GM19395 (cell line): ENCODE measurements at regions not wholly inside any gene's neighbourhood (a gene's known extent, or its start where the extent isn't known, plus 50 kb on each side); places are given as distances from the start of the nearest gene placed in this dataset.

Experiments
- ATAC-seq: cut with Tn5 transposase; IDR thresholded peaks from one replicate; pipeline ENCODE4 v1.9.1; 2021; ENCODE audit warnings: mild to moderate bottlenecking, moderate library complexity; ENCODE audit not compliant: unreplicated experiment

- ATAC-seq, result no peak
Measured at GRCh38 chr21:16169102-16169511, 439.3 kb downstream of the USP25 start.

GRCh38 chr21:16169779-16170178 is 440.0 kb downstream of the USP25 start:
- no peak for ATAC-seq

GRCh38 chr21:16176570-16176969 is 446.8 kb downstream of the USP25 start:
- ATAC-seq, result no peak

GRCh38 chr21:16177532-16177931 is 447.8 kb downstream of the USP25 start:
- no peak for ATAC-seq

- no peak for ATAC-seq
Measured at GRCh38 chr21:16179773-16180172, 450.0 kb downstream of the USP25 start.

DNA sequence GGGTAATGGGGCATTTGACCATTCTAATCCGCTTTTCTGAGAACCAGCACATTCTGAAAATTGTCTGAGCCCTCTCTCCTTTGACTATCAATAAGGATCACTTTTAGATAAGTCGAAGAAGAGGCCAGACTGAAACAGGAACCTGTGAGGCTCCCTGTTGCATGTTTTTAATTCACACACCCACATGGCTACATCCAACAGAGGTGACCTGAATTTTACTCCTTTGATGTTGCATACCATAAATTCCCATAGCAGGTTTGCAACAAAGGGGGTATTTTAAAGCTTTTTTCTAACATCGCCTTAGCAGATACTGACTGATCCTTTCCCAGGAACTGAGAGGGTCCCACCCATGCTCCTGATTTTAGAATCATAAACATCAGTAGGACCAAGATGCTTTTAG is 450.8 kb downstream of the USP25 start:
- no peak for ATAC-seq

- ATAC-seq, result no peak
Measured at GRCh38 chr21:16181018-16181417, 451.2 kb downstream of the USP25 start.

DNA sequence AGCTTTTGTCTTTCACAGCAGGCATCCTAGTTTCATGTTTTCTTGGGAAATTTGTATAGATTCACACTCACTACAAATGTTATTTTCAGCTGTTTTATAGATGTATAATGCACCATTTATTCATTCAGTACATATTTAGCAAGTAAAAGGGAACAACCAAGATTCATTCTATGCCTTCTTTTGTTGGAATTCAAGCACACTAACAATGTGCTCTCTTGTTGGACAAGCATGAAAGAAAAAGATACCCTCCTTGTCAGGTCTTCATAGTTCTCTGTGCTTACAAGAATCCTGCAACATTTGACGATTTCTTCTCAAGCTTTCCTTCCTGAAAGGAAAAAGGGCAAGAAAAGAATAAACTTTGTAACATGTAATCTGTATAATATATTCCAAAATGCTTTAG is 456.0 kb downstream of the USP25 start:
- ATAC-seq, result no peak

DNA sequence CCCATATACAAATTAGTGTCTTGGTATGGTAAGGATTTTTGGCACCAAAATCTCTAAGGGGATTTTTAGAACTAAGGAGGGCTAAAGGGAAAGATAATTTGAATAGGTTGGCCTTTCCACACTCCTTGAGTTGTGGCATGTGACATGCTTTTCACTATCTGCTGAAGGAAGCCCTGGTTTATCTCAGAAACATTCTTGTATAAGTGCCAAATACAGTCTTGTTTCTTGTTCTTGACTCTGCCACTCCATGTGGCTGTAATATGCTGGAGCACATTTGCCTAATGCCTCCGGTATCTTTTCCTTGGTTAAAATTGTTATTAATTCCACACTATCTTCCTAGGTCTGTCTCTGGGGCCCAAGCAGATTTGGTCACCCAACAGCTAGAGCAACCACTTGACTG is 457.0 kb downstream of the USP25 start:
- no peak for ATAC-seq

GRCh38 chr21:16187603-16188301 is 458.0 kb downstream of the USP25 start:
- ATAC-seq, result no peak

GRCh38 chr21:16192902-16193301 is 463.1 kb downstream of the USP25 start:
- no peak for ATAC-seq

DNA sequence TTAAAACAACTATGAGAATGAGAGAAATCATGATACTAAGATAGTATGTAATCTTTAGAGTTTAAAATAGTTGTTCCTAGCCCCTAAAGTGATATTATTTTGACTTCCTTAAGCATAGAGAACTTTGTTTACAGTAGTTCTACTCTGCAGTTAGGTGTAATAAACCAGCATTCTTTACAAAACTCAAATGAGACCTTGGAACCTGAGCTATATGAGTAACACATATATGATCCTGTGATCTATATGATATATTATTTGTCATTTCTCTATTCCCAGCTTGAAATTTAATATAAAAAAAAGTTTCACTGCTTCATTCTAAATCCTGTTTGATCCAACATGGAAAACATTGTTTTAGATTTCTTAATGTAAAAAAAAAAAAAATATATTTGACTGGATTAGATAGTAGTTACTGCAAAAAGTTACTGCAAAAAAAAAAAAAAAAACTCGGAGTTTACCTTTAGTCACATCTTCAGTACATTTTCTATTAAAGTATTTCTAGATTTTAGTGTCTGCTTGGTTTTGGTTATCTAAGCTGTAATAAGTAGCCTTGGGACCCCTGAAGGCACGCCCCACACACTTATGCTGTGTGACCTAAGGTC is 463.8 kb downstream of the USP25 start:
- ATAC-seq, result no peak

GRCh38 chr21:16194095-16194787 is 464.5 kb downstream of the USP25 start:
- ATAC-seq, result peak; percentile 83

- ATAC-seq, result no peak
Measured at GRCh38 chr21:16194788-16195537, 465.2 kb downstream of the USP25 start.

GRCh38 chr21:16195538-16195910 is 465.7 kb downstream of the USP25 start:
- ATAC-seq, result no peak

- ATAC-seq, result no peak
Measured at GRCh38 chr21:16196001-16196400, 466.2 kb downstream of the USP25 start.

DNA sequence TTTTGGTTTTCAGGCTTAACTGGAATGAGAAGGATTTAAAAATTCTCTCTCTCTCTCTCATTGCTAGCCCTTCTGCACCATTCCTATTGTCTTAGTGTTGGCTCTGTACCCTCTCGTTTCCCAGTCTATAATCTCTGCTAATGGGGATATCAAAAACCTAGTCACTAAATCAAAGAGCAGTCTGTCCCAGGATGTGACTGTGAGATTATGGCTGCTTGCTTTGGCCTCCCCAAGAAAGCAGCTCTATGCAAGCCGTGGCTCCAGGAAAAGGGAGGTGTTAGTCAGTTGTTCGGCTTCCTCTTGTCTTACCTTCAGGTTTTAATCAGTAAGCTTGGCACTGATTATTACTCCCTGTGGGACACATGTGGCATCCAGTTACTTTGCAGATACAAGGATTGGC is 468.8 kb downstream of the USP25 start:
- no peak for ATAC-seq

DNA sequence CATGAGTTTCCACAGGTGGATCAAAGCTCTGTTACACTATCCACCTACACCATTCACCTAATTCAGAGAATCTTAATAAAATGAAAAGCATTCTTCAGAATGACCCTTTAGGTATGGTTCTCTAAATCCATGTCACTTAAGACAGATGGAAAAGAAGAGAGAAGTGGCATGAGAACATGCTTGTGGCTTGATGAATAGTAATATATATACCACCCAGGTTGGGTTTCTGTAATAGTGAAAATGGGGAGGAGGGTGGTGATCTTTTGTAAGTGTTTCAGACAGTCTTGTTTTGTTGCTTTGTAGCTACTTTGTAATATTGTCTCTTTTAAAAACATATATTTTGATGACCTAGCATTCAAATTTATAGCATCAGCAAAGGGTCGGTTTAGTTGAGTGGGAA is 469.8 kb downstream of the USP25 start:
- ATAC-seq, result no peak

DNA sequence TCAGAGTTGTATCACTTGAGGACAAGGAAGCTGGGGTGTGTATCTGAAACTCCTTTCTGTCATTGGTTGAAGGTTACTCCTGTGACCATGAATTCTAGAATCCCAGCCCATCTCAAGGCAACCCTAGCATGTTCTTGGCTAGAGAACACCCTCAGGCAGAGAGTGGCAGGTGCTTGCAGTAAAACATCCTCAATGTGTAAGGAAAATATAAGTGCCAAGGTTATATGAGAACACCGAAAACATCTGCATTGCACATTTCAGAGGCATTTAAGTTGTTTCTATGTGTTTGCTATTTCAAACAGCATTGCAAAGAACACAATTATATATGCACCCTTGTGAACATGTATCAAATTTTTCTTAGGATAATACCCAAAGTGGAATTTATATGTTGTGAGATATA is 471.9 kb downstream of the USP25 start:
- ATAC-seq, result no peak

DNA sequence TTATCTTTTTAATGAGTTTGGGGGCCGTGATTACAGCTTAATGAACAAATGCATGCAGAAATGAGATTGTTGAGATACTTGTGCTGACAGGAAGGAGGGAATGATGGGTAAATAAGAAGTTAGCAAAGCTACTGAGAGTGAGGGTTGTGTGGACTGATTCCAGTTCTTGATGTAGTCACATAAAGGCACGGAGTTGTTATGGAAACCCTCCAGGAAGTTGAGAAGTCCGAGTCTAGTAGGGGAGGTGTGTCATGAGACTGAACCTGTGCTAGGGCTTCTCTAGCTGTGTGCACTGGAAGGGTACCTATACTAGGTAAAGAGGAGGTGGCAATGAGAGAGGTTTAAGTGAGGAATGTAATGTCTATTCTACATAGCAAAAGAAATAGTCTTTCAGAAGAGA is 475.7 kb downstream of the USP25 start:
- ATAC-seq, result no peak
